ENCODE measurements at regions not wholly inside any gene's neighbourhood (a gene's known extent, or its start where the extent isn't known, plus 50 kb on each side); places are given as distances from the start of the nearest gene placed in this dataset.

DNA sequence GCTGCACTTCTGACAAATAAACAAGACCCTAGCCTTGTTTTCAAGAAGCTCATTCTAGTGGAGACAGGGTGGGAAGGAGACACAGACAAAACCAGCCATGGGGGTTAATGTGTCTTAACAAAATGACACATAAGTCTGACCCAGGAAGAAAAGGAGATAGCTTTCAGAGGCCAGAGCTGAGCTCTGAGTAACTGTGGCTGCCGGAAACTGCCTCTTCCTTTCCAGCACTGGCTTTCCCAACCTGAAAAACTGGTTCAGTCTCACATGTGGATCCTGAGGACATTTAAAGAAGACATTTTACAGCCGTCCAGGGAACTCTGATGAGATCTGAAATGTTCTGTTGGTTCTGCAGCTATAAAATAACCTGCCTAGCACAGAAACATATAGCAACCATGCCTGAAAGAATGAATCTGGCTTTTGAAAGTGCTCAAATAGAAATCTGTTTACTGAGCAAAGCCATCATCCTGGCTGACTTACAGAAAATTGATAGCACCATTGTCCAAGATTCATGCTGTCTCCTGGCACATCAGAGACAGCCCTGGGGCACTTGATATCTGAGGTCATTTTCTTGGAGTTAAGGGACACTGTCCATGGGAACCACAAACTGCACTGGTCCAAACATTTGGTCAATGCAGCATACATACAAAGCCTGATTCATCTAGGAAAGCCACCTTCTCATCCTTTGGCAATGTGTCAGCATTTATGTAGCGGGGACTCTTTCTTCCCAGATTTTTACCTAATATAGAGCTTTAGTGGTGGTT is 83.2 kb upstream of the PAX1 start:
- WGBS: 76% methylated on average over 3 of the region's 3 CpGs
- no peak for DNase-seq (ENCODE audit: low spot score)
- Histone ChIP-seq H3K4me1 (ENCODE audit: control insufficient read depth in 4 of 4, insufficient read depth in 4 of 4, low read length in 3 of 4) (no peaks in the 10 kb centered on the region), H3K27ac (ENCODE audit: low read depth in 1 of 2, low read length in 2 of 2) (no peak overlapping the region), H3K9ac (ENCODE audit: low read depth in 1 of 2, low read length in 2 of 2) (no peak overlapping the region), H3K36me3 (ENCODE audit: control insufficient read depth in 4 of 4, insufficient read depth in 3 of 4, low read depth in 1 of 4, low read length in 3 of 4) (no peaks in the 10 kb centered on the region), H3K27me3 (ENCODE audit: control insufficient read depth in 4 of 4, insufficient read depth in 4 of 4, low read length in 3 of 4) (no peaks in the 10 kb centered on the region), H3K4me3 (ENCODE audit: low read depth in 1 of 3, low read length in 3 of 3) (no peak overlapping the region), H3K9me3 (ENCODE audit: control insufficient read depth in 4 of 4, low read length in 3 of 4) (no peaks in the 10 kb centered on the region)
- TF ChIP-seq SP1 (IDR thresholded peaks at IDR 0.05): no peak
- TF ChIP-seq YY1 (IDR thresholded peaks at IDR 0.05): no peak
- TF ChIP-seq, protein P1, sequence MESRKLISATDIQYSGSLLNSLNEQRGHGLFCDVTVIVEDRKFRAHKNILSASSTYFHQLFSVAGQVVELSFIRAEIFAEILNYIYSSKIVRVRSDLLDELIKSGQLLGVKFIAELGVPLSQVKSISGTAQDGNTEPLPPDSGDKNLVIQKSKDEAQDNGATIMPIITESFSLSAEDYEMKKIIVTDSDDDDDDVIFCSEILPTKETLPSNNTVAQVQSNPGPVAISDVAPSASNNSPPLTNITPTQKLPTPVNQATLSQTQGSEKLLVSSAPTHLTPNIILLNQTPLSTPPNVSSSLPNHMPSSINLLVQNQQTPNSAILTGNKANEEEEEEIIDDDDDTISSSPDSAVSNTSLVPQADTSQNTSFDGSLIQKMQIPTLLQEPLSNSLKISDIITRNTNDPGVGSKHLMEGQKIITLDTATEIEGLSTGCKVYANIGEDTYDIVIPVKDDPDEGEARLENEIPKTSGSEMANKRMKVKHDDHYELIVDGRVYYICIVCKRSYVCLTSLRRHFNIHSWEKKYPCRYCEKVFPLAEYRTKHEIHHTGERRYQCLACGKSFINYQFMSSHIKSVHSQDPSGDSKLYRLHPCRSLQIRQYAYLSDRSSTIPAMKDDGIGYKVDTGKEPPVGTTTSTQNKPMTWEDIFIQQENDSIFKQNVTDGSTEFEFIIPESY (IDR thresholded peaks at IDR 0.05): no peak
- TF ChIP-seq, protein P2, sequence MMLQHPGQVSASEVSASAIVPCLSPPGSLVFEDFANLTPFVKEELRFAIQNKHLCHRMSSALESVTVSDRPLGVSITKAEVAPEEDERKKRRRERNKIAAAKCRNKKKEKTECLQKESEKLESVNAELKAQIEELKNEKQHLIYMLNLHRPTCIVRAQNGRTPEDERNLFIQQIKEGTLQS (IDR thresholded peaks at IDR 0.05): no peak
- no peak for TF ChIP-seq HNF4G (IDR thresholded peaks at IDR 0.05)
- TF ChIP-seq, protein P3, sequence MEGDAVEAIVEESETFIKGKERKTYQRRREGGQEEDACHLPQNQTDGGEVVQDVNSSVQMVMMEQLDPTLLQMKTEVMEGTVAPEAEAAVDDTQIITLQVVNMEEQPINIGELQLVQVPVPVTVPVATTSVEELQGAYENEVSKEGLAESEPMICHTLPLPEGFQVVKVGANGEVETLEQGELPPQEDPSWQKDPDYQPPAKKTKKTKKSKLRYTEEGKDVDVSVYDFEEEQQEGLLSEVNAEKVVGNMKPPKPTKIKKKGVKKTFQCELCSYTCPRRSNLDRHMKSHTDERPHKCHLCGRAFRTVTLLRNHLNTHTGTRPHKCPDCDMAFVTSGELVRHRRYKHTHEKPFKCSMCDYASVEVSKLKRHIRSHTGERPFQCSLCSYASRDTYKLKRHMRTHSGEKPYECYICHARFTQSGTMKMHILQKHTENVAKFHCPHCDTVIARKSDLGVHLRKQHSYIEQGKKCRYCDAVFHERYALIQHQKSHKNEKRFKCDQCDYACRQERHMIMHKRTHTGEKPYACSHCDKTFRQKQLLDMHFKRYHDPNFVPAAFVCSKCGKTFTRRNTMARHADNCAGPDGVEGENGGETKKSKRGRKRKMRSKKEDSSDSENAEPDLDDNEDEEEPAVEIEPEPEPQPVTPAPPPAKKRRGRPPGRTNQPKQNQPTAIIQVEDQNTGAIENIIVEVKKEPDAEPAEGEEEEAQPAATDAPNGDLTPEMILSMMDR (IDR thresholded peaks at IDR 0.05; ENCODE audit: low read depth, low read length, missing input control): no peak
- TF ChIP-seq, protein P4, sequence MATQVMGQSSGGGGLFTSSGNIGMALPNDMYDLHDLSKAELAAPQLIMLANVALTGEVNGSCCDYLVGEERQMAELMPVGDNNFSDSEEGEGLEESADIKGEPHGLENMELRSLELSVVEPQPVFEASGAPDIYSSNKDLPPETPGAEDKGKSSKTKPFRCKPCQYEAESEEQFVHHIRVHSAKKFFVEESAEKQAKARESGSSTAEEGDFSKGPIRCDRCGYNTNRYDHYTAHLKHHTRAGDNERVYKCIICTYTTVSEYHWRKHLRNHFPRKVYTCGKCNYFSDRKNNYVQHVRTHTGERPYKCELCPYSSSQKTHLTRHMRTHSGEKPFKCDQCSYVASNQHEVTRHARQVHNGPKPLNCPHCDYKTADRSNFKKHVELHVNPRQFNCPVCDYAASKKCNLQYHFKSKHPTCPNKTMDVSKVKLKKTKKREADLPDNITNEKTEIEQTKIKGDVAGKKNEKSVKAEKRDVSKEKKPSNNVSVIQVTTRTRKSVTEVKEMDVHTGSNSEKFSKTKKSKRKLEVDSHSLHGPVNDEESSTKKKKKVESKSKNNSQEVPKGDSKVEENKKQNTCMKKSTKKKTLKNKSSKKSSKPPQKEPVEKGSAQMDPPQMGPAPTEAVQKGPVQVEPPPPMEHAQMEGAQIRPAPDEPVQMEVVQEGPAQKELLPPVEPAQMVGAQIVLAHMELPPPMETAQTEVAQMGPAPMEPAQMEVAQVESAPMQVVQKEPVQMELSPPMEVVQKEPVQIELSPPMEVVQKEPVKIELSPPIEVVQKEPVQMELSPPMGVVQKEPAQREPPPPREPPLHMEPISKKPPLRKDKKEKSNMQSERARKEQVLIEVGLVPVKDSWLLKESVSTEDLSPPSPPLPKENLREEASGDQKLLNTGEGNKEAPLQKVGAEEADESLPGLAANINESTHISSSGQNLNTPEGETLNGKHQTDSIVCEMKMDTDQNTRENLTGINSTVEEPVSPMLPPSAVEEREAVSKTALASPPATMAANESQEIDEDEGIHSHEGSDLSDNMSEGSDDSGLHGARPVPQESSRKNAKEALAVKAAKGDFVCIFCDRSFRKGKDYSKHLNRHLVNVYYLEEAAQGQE (IDR thresholded peaks at IDR 0.05): no peak
- no peak for TF ChIP-seq EGR1 (IDR thresholded peaks at IDR 0.05; ENCODE audit: low read depth in 2 of 2)
- no peak for TF ChIP-seq NR2F2 (IDR thresholded peaks at IDR 0.05)
- TF ChIP-seq HNF4A (conservative IDR thresholded peaks at IDR 0.05): no peak
- no peak for TF ChIP-seq FOXA2 (IDR thresholded peaks at IDR 0.05)
- no peak for TF ChIP-seq JUND (IDR thresholded peaks at IDR 0.05)
- TF ChIP-seq, protein P5, sequence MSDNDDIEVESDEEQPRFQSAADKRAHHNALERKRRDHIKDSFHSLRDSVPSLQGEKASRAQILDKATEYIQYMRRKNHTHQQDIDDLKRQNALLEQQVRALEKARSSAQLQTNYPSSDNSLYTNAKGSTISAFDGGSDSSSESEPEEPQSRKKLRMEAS (IDR thresholded peaks at IDR 0.05): no peak
- TF ChIP-seq RXRA (IDR thresholded peaks at IDR 0.05): no peak
- TF ChIP-seq RAD21 (IDR thresholded peaks at IDR 0.05): no peak
- no peak for TF ChIP-seq FOXA1 (IDR thresholded peaks at IDR 0.05)
- TF ChIP-seq TAF1 (conservative IDR thresholded peaks at IDR 0.05): no peak
- TF ChIP-seq GABPA (IDR thresholded peaks at IDR 0.05 in 1 of 2, conservative IDR thresholded peaks at IDR 0.05 in 1 of 2): no peak
